CD4-positive, alpha-beta T cell treated with Interleukin-6 for 4 hours (primary cell): ENCODE measurements at regions not wholly inside any gene's neighbourhood (a gene's known extent, or its start where the extent isn't known, plus 50 kb on each side); places are given as distances from the start of the nearest gene placed in this dataset.

Experiments
- DNase-seq: peaks from one replicate; pipeline ENCODE4 v3.0.0-alpha.2; 2020; ENCODE audit warnings: mixed read lengths

DNA sequence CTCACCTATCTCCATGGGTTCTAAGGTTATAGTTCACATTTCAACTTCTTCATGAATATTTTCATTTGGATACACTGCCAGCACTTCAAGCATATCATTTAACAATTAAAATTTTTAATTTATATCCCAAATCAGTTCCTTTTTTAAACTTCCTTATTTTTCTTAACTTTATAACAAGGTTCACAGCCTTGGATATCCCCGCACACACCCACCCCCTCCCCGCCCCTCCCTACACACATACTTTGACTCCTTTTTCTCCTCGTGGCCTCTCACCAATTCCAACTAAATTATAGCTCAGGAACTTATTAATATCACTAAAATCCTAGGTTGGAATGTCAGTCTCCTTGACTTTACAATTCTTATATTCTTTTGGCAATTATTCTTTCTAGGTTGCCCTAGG lies 163.6 kb upstream of the SETBP1 start:
- no peak for DNase-seq

DNA sequence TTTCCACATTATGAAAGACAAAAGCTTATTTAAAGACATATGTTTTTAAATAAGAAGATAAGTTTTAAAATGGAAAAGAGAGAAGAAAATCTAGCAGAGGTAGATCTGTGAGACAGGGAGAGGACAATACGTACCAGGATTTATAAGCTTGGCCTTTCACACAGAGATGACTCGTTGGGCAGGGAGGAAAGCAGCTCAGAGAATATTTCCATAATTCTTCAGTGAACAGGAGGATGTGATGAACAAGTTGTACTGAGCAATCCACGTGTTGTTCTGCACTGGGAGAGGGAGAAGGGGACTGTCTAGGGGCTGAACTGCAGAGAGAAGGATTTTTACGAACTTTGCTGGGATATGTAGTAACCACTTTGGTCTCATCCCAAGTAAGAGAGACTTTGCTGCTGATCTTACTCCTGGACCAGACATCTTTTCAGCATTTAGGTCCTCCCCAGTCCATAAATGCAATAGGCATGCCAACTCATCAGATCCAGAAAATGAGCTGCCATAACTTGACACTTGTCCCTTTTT lies 162.5 kb upstream of the SETBP1 start:
- DNase-seq: no peak

DNA sequence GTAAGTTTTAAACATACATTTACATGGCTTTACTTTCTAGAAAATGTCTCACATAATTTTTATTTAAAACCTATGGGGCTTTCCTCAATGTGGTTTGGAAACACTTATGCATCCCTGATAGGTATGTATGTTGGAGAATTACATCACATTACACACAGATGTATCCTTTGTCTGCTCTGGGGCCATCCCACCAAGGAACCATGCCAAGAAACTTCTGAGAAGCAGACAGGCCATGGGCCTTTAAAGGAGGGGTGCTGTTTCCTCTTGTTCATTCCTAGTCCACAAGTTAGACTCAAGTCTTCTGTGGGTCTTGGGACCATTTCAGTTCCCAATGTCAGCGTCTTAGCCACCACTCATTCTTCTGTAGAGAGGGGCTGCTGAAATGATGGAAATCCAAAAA lies 162.0 kb upstream of the SETBP1 start:
- DNase-seq: no peak

DNA sequence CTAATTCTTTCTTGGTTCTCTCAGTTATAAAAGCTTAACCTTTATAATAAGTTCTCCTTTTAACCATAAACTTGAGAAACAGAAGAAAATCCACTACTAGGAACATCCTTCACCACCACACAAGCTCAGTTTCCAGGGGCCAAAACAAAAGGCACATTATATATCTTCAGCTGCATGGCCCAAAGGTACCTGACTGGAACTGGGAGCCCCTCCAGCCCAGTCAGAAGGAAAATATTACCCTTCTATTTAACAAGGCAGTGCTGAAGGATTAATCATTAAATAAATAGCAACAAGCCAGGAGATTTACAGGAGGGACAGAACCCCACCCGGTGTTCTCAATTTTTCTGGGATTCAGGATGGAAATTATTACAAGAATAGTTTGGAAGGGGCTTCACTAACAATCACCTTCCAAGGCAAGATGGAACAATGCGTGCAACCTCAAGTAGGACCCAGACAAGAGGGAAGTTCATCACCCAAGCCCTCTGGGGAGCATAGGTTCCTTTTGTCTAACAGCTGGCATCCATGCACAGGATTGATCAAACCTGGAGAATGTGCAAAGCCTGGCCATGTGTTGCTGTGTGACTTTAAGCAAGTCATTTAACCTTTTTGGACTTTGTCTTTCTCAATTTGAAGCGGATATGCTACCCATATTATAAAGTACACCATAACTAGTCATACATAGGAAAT lies 159.6 kb upstream of the SETBP1 start:
- no peak for DNase-seq

DNA sequence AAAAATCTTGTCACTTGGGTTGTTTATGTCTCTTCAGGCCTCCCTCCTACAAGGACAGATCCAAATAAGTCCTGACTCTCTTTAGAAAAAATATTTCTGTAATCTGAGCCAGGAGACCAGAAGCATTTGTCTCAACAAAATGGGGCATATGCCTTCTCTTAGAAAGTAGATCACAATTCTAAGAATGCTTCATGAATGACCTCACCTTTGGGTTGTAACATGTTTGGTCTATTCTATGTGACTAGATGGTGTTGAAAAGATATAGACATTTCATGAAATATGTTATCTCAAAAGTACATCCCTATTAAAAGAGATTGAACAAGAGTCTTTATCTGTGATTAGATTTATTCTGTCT lies 159.0 kb upstream of the SETBP1 start:
- no peak for DNase-seq

DNA sequence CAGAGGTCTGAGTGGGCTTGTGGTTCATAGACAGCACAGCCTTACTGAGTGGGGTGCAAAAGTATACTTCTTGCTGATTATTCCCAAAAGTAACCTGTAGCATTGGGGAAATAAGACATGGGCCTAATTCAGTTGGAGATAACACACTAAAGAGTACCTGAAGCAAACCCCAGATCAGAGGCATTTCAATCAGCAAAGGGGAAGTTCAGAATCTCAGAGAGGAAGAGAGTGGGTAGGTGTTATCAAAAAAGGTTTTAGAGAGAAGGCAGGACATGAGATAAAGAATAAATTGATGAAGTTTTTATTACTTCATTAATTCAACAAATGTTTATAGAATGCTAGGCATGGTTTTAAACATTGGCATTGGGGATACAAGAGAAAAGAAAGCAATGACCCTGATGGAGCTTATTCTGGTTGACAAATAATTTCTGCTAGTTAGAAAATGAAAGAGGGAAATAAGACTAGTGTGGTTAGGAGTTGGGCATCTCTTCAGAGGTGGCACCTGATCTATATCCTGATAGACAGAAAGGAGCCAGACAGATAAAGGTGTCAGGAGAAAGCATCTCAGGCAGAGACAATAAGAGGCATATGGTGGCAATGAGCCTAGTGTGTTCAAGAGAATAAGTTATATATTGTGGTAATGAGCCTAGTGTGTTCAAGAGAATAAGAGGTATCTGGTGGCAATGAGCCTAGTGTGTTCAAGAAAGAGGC lies 153.8 kb upstream of the SETBP1 start:
- no peak for DNase-seq

DNA sequence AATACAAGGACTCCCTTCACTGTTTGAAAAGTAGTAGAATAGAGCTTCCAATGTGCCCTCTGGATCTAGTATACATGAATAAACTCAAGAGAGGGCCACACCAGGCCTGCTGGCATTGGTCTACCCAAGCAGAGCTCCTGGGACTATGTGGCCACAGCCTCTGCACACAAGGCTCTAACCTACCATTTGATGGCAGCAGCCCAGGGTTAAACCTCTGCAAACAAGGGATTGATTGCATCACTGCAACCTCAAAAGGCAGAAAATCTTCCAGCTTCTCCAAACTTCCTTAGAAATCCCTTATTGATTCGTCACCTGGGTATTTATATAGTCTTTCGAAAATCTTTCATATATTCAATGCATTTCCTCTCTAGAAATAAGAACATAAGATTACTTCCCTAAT lies 147.6 kb upstream of the SETBP1 start:
- DNase-seq: no peak

DNA sequence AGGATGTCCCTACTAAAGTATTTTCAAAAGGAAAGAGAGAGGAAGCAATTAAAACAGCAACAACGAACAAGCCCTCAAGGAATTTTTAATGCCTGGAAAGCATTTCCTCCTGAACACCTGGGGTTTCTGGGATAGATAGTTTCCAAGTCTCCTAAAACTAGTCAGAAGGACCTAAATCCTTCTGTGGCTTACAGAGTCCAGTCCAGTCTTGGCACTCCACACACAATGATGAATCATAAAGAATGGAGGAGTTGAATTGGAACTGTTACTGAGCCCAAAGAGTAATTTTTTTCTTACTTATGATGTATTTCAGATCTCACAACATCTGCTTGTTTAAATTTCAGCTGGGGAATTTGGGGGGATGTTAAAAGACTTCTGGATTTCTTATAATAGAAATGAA lies 144.6 kb upstream of the SETBP1 start:
- DNase-seq: no peak

DNA sequence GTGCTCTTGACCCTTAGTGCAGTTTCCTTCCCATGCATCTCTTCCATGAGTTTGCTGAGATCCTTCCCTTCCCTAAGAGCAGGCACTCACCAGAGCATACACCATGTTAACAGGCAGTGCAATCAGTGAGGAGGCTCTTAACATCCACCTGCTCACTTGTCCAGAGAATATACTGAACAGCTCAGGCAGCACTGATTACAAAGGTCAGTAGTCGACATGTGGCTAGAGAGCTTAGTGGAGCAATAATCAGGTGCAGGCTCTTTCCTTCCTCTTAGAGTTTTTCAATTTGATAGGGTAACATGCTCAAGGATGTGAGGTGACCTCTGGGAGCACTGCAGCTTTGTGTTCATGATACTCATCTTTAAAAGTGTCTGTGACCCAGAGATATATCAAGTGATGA lies 144.1 kb upstream of the SETBP1 start:
- DNase-seq: no peak

DNA sequence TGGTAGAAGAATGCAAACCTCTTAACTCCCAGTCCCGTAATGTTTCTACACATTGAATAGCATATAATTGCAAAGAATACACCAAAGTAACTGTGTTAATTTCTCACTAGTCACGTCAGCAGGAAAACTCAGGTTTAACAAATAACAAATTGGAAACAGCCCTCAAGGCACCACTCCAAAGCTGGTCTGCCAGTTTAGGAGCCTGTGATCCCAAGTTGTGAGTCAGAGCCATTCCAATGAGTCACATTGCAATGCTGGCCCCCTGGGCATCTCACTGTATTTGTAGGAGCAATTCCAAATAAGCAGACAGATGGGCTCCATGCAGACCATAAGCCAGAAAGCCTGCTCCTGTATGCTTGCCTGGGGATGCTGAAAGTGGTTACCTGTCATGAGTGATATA lies 143.2 kb upstream of the SETBP1 start:
- DNase-seq: no peak

DNA sequence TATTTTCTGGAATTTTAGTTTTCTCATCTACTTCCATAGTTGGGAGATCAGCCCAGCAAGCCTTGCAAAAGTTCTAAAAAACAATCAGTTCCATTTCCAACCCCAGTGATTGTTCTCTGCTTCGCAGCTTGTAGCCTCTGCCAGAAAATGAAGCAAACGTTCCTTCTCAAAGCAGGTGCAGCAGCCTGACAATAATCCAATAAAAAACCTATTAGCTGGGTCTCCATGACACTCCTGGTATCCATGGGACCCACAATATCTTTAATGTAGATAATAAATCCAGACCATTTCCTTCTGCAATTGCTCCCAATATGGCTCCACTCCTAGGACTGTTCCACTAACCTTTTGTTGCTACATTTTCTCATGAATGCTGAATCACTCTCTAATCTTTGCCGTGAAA lies 140.8 kb upstream of the SETBP1 start:
- DNase-seq: no peak

DNA sequence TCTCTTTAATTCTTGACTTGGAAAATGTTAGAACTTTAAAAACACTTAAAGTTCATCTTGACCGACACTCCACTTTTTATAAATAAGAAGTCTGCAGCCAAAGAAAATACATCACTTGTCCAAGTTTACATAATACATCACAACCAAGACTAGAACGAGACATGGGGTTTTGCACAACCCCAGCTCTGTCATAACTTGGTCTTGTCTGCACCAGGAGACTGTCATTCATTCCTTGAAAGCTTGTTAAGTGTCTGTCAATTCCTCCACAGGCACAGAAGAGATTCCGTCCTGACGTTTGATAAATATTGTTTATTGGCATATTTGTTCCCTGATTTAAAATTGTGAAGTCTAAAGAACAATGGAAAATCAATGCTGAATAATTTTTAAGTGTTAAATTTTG lies 139.5 kb upstream of the SETBP1 start:
- no peak for DNase-seq

DNA sequence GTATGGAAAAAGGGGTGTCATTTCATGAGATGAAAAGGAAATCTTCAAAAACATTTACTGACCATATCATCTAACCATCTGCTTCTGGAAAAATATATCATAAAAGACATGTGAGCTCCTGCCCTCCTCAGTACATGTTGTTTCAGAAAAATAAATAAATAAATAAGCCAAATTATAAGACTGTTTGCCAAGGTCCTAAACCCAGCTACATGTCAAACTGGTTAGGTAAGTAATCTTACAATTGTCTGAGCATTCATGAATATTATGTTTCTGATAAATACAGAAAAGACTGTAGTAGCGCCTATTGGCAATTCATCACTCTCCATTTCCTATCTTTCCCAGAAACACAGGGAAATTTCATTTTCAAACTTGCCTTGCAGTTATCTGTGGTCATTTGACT lies 138.9 kb upstream of the SETBP1 start:
- no peak for DNase-seq

DNA sequence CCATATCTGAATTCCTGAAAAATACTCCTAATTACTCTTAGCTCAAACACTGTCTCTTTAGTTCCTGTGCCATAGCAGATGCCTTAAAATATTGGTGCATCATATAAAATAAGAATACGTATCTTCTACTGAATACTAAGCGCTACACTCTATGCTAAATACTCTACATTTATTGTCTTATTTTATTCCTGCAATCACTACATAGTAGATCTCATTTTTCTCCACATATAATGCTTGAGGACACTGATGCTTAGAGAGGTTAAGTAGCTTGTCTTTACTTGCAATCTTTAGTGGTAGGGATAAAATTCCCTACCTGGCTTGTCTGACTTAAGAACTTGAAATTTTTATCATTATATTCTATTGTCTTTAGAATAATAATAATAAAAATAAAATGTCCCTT lies 137.3 kb upstream of the SETBP1 start:
- no peak for DNase-seq

DNA sequence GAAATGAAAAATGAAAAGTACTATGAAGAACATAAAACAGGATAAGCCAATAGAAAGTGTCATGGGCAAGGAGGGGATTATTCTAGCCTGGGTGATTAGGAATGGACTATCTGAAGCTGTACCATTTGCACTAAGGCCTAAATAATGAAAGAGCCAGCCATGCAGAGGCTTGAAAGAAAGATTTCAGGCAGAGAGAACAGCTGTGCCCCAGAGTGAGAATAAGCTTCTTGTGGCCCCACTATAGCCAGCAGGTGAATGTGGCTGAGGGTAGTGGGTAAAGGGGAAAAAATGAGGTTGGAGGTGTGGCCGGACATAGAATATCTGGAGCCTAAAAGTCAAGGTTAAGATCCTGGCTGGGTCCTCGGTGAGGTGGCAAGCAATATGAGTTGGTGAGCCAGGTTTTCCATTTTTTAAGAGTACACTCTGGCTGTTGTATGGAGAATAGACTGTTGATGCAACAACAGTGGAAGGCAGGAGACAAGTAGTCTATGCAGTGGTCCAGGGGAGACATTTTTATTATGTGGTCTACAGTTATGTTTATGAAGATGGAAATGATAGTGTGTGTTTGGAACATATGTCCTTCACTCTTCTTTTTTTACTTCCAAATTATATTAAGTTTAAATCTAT lies 135.2 kb upstream of the SETBP1 start:
- DNase-seq: no peak

DNA sequence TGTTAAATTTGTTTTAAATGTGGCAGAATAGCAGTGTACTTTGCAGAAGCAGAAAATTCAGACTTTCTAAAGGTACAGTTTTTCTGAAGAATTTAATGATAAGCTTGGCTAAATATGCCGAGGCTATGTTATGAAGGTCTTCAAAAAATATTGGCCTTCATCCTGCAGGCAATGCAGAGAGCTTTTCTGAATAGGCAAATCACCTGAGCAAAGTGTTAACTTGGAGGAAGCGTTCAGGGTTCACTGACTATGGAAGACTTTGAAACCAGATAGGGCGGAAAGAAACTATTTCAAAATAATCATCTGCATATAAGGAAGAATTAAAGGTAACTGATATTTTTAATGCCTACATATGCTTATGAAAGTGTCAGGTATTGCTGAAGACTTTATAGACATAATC lies 133.7 kb upstream of the SETBP1 start:
- DNase-seq: no peak

DNA sequence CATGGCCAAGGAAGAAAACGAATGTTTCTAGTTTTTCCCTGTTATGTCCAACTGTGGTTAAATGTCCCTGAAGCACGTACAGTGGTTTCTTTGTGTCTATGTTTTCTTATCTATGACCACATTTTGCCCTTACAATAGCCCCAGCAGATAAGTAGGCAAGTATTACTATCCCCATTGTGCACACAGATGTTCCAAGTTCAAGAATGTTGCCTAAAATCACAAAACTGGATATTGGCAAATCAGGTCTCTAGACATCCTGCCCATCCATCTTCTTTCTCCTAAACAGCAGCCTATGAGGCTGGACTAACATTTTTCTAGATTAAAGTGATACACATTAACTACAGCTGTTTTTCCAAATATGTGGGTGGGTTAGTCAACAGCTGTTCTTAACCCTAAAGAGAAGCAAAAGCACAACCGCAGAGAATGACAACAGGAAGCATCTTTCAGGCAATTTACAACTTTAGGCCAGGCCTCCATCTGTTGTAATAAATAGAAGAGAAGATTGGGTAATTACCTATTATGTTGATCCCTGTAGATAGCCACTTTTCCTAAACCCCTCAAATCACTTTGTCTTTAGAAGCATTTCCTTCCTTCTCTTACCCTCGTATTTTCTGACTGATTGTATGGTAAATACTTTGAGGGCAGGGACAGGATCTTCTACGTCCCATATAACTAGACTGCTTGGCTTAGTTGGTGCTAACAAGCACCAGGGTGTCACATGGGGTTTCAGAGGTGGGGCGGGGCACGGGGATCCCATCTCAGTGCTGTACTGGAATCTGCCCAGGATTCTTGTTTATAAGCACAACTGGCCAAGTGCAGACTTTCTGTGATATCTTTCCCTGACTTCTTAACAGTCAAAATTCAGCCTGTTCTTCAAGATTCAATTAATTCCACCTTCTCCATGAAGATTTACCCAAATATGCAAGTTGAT lies 132.1 kb upstream of the SETBP1 start:
- no peak for DNase-seq

DNA sequence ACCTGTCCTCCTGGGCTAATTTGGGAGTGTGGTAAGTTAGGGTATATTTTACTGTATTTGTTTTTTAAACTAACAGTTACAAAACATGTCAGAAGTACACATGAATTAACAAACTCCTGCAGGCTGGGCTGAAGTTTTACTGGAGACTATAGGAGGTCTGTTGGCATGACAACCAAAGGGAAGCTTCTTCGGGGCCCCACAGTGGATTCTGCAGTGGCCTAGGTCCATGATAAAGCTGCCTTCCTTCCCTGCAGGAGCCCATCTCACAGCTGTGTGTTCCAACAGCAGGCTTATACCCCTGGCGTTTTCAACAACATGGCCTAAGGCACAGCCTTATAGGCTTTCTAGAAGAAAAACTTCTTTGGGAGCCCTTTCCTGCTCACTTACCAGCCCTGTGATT lies 128.0 kb upstream of the SETBP1 start:
- no peak for DNase-seq

DNA sequence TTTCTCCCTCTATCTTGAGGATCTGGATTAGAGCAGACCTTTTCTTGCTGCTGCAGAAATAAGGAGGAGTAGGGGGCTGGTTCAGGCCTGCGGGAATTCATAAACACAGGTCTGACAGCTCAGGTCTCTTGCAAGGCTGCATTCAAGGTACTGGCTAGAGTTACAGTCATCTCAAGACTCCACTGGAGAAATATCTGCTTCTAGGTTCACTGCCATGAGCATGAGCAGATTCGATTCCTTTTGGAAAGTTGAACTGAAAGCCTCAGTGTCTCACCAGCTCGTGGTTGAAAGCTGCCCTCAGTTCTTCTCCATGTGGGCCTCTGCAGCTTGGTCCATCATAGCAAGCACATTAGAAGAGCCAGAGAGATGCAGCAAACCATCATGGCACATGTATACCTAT lies 124.4 kb upstream of the SETBP1 start:
- no peak for DNase-seq

DNA sequence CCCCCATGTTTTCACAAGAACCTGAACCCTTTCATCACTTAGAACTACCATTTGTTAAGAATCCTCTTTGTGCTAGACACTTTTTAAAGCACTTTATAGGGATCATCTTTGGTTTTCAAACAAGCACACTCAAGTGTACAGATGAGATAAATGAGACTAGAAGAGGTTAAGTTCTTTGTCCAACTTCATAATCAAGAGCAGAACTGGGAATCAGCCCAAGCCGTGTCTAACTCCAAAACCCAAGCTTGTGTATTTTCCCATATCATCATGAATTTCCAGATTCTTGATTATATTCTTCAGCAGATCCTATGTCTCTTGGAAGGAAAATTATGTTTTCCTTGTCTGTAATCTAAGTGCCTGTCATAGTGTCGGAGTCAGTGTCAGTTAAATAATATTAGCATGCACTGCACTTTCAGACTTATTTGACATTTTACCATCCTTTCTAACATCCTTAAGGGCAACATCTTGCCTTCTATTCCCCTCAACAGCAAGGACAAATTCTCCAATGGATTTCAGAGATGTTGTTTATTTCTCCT lies 123.0 kb upstream of the SETBP1 start:
- no peak for DNase-seq

DNA sequence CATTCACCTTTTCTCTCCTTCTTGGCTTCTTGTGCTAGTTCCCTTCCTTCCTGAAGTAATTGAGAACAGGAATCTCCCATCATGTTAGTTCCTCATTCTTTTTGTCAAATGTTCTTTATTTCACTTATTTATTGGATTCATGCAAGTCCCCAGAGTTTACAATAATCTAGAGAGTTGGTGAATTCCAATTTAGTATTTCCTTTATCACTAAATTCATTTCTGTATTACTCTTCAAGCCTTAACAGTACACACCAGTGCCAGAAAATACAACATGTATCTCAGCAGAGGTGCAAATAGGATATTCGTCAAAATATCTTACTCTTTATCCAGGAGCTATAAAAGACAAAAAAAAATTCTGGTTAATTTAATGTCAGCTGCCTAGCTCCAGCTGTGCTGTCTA lies 121.9 kb upstream of the SETBP1 start:
- DNase-seq: no peak

DNA sequence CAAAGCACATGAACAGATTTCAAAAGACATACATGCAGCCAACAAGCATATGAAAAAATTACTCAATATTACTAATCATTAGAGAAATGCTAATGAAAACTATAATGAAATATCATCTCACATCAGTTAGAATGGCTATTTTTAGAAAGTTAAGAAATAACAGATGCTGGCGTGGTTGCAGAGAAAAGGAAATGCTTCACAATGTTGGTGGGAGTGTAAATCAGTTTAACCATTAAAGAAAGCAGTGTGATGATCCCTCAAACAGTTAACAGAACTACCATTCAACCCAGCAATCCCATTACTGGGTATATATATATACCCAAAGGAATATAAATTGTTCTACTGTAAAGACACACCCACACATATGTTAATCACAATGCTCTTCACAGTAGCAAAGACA lies 117.7 kb upstream of the SETBP1 start:
- no peak for DNase-seq

DNA sequence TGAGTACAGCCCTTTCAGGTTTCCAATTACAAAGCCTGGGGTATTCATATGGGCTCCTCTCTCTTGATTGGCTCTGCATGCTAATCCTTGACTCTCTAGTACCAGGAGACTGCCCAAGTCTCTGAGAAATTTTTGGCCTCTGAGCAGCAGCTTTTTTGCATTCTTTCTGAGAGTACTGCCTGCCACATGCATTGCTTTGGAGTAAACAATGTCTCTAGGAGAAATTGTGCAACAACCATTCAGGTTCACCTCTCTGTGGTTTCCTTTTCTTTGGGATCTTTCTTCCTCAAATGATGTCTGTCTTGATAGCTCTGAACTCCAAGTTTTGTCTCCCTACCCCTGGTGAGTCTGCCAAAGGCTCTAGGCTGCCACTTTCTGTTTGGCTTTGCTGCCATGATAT lies 115.8 kb upstream of the SETBP1 start:
- no peak for DNase-seq
